ENCODE measurements at regions not wholly inside any gene's neighbourhood (a gene's known extent, or its start where the extent isn't known, plus 50 kb on each side); places are given as distances from the start of the nearest gene placed in this dataset.

GRCh38 chr13:106286811-106287210, 248.7 kb downstream of the EFNB2 start:
- TF ChIP-seq CTCF (IDR thresholded peaks at IDR 0.05; ENCODE audit: low read depth, low read length) (no peak), EZH2phosphoT487 (IDR thresholded peaks at IDR 0.05; ENCODE audit: low read depth) (no peak)

Data from OCI-LY3 (cell line).